DMS53 treated with DMSO at 0.1 percent for 48 hours (cell line): ENCODE measurements at regions not wholly inside any gene's neighbourhood (a gene's known extent, or its start where the extent isn't known, plus 50 kb on each side); places are given as distances from the start of the nearest gene placed in this dataset.
"Not testable (repeated sequence)": the region's sequence is repeated elsewhere in the genome, so short reads cannot be mapped to it uniquely, and the experiment has no call there.

Experiments used
- DNase-seq: peaks from one replicate; lab custom pipeline; 2025; ENCODE audit not compliant: unreplicated experiment; lab: John Stamatoyannopoulos, UW

GRCh38 chr20:5660756-5661155 is 50.0 kb upstream of the GPCPD1 start:
- DNase-seq: not testable (repeated sequence)
